ENCODE measurements at regions not wholly inside any gene's neighbourhood (a gene's known extent, or its start where the extent isn't known, plus 50 kb on each side); places are given as distances from the start of the nearest gene placed in this dataset.

DNA sequence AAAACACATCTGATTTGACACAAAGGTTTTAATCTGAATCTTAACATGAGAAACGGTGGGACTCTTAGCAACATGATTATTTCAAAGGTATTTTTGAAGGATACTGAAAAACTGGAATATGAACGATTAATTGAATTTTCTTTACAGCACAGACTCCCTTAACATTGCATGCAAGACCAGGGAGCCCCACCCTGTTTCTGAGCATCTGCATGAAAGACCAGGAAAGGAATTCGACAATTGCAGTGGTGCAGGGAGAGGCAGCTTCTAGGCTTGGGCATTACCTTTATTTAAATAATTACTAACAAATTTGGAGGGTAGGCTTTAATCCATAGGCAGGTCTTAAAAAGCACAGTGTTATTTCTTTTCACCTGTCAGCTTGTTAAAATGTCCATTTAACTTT is 240.6 kb upstream of the TOPAZ1 start:
- peaks cover 28 to 100% (median 96%) of the 10 kb centered on the region in 7 donors for H3K27me3 ChIP-seq

DNA sequence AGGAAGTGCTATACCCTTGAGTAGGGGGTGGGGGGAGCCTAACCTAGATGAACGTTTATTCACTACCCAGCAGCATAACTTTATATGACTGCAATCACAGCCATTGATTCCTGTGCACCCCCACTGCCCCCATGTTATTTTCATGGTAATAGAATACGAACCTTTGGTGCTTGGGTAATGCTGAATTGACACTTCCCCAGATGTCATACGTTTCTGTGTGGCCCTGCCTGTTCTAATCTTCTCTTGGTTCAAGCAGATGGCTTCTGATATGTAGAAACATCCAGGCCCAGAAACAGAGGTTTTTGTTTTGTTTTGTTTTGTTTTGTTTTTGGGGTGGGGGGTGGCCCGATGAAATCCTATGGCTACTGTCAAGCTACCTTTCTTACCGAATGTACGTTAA is 237.9 kb upstream of the TOPAZ1 start:
- 71 to 78% methylated on average over 6 of the region's 6 CpGs for WGBS, 2 donors
- TF ChIP-seq, protein P1, sequence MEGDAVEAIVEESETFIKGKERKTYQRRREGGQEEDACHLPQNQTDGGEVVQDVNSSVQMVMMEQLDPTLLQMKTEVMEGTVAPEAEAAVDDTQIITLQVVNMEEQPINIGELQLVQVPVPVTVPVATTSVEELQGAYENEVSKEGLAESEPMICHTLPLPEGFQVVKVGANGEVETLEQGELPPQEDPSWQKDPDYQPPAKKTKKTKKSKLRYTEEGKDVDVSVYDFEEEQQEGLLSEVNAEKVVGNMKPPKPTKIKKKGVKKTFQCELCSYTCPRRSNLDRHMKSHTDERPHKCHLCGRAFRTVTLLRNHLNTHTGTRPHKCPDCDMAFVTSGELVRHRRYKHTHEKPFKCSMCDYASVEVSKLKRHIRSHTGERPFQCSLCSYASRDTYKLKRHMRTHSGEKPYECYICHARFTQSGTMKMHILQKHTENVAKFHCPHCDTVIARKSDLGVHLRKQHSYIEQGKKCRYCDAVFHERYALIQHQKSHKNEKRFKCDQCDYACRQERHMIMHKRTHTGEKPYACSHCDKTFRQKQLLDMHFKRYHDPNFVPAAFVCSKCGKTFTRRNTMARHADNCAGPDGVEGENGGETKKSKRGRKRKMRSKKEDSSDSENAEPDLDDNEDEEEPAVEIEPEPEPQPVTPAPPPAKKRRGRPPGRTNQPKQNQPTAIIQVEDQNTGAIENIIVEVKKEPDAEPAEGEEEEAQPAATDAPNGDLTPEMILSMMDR (IDR thresholded peaks at IDR 0.05) = no peak
- ATAC-seq (no peak), DNase-seq (no peak)
- no peak overlapping the region for H3K27ac ChIP-seq
- no peak overlapping the region for H3K4me3 ChIP-seq
- peaks cover 1 to 10% (median 6%) of the 10 kb centered on the region in 9 donors for H3K4me1 ChIP-seq
- intact Hi-C loops (cut with DNase I) = no loop called here
- no peaks in the 10 kb centered on the region for H3K36me3 ChIP-seq
- H3K27me3 ChIP-seq = peaks cover 11 to 88% (median 72%) of the 10 kb centered on the region in 7 donors
- H3K9me3 ChIP-seq = no peaks in the 10 kb centered on the region

More for the DNA sequence above, 240.6 kb upstream of the TOPAZ1 start:
- no peak overlapping the region for H3K27ac ChIP-seq
- H3K9me3 ChIP-seq = no peaks in the 10 kb centered on the region
- TF ChIP-seq, protein P1 (IDR thresholded peaks at IDR 0.05) = no peak
- DNase-seq (no peak), ATAC-seq (no peak)
- WGBS, 2 donors = 78 to 81% methylated on average over 3 of the region's 3 CpGs
- H3K4me3 ChIP-seq = no peak overlapping the region
- peaks cover 9 to 34% (median 29%) of the 10 kb centered on the region in 9 donors for H3K4me1 ChIP-seq
- intact Hi-C loops (cut with DNase I) = no loop called here
- H3K36me3 ChIP-seq = no peaks in the 10 kb centered on the region

DNA sequence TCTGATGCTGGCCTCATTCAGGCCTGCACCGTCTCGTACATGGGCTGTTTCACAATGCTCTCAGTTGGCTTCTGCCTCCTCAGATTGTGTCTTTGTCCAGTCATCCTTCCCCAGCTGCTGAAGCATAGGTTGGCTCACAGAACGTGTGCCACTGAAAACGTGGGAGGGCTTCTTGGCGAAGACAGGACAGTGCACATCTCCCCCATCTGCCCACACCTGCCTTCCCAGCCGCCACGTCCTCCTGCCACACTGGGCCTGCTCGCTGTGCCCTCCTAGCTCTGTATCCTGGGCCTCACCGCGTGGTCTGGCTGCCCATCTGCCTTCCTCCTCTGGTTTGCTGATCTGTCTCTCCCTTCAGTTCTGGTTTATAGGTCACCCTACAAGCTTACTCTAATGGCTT is 230.0 kb upstream of the TOPAZ1 start:
- Histone ChIP-seq H3K36me3 (no peaks in the 10 kb centered on the region), H3K4me1 (no peaks in the 10 kb centered on the region), H3K27me3 (peaks cover 0 to 46% (median 20%) of the 10 kb centered on the region in 7 donors), H3K27ac (no peak overlapping the region), H3K9me3 (no peaks in the 10 kb centered on the region), H3K4me3 (no peak overlapping the region)
- 87 to 90% methylated on average over 10 of the region's 10 CpGs for WGBS, 2 donors
- TF ChIP-seq, protein P1 (IDR thresholded peaks at IDR 0.05) = no peak
- intact Hi-C loops (cut with DNase I) = no loop called here
- no peak for DNase-seq
- no peak for ATAC-seq

DNA sequence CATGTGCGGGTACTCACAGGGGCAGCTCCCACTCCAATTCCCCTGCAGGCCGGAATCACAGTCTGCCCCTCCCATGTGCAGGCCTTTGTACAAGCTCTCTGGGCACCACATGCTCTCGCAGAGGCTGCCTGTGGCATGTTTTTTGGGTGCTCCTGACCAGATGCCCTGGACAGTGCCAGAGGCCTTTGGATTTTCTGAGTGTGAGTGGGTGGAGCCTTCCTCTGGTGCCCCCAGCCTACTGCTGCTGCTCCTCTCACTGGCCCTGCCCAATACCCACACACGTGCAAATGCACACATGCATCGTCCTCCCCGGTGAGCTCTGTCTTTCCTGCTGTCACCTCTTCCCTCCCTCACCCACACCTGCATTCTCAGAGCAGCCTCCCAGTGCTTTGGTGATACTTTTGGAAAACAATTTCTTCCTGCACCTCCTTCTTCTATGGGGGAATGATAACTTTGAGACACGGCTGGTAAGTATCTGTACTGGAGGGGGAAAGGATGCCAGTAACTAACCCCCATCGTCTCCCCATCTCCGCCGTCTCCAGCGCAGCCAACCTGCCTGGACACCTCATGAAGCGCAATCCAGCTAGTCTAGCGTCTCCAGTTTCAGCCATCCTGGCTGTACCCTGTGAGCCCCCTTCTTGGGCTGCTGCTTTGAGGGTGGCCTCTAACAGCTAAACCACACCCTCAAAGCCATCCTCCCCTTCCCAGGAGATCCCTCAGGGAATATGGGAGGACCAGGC is 229.4 kb upstream of the TOPAZ1 start:
- TF ChIP-seq, protein P1 (IDR thresholded peaks at IDR 0.05) = no peak
- DNase-seq (no peak), ATAC-seq (no peak)
- Histone ChIP-seq H3K27me3 (peaks cover 0 to 41% (median 13%) of the 10 kb centered on the region in 7 donors), H3K4me1 (no peaks in the 10 kb centered on the region), H3K27ac (no peak overlapping the region), H3K9me3 (no peaks in the 10 kb centered on the region), H3K4me3 (no peak overlapping the region), H3K36me3 (no peaks in the 10 kb centered on the region)
- 84 to 86% methylated on average over 13 of the region's 13 CpGs for WGBS, 2 donors
- intact Hi-C loops (cut with DNase I) = no loop called here
